ENCODE measurements at regions not wholly inside any gene's neighbourhood (a gene's known extent, or its start where the extent isn't known, plus 50 kb on each side); places are given as distances from the start of the nearest gene placed in this dataset.

DNA sequence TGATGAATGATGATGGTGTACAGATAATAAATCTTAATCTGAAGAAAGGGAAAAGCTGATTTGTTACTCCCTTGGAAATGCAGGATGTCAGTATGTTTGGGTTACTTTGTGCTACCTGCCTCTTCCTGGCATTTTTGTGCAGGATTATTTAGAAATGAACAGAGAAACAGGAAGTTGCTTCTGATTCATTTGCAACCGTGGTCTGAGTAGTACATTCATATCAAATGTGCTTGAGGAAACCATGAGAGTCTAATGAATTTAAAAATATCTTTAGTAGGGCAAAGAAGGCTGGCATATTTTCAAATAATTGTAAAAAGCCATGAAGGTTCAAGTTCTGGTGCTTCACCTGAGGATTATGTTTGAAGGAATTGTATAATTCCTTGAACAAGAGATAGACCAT is 391.6 kb downstream of the TMEM161B start:
- H3K36me3 Mint-ChIP-seq (ENCODE audit: low read depth), result no peaks in the 10 kb centered on the region
- peaks cover 14% of the 10 kb centered on the region for H3K9me3 Mint-ChIP-seq
- no peaks in the 10 kb centered on the region for H3K4me1 Mint-ChIP-seq (ENCODE audit: low read depth)
- DNase-seq (no peak), ATAC-seq (no peak)
- TF ChIP-seq, protein P1, sequence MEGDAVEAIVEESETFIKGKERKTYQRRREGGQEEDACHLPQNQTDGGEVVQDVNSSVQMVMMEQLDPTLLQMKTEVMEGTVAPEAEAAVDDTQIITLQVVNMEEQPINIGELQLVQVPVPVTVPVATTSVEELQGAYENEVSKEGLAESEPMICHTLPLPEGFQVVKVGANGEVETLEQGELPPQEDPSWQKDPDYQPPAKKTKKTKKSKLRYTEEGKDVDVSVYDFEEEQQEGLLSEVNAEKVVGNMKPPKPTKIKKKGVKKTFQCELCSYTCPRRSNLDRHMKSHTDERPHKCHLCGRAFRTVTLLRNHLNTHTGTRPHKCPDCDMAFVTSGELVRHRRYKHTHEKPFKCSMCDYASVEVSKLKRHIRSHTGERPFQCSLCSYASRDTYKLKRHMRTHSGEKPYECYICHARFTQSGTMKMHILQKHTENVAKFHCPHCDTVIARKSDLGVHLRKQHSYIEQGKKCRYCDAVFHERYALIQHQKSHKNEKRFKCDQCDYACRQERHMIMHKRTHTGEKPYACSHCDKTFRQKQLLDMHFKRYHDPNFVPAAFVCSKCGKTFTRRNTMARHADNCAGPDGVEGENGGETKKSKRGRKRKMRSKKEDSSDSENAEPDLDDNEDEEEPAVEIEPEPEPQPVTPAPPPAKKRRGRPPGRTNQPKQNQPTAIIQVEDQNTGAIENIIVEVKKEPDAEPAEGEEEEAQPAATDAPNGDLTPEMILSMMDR (IDR thresholded peaks at IDR 0.05), result no peak
- ChIA-PET POLR2A (no interaction called here), CTCF (no interaction called here)
- H3K27me3 Mint-ChIP-seq, result no peaks in the 10 kb centered on the region
- no peak overlapping the region for H3K4me3 Mint-ChIP-seq
- no peak overlapping the region for H3K27ac Mint-ChIP-seq
- intact Hi-C loops (cut with micrococcal nuclease), result no loop called here

DNA sequence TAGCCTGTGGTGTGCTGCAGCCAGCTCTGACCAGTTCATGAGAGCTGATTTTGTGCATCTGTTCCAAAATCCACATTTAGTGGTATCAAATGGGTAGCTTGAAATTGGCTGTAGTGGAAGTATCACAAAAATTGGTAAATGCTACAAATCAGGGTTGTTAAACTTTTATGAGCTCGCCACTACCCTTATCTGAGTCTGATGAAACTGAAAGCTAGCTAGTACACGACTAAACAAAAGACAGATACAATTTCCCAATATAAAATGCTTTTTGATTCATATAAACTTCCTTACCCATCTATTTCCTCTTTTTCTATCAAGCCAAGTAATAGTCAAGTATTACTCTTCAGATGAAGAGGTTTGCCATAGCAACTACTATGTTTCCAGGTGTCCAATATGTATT is 392.0 kb downstream of the TMEM161B start:
- H3K27me3 Mint-ChIP-seq, result no peaks in the 10 kb centered on the region
- peaks cover 12% of the 10 kb centered on the region for H3K9me3 Mint-ChIP-seq
- POLR2A ChIA-PET, result no interaction called here
- TF ChIP-seq, protein P1 (IDR thresholded peaks at IDR 0.05), result no peak
- CTCF ChIA-PET, result no interaction called here
- ATAC-seq (no peak), DNase-seq (no peak)
- no peak overlapping the region for H3K27ac Mint-ChIP-seq
- no peaks in the 10 kb centered on the region for H3K4me1 Mint-ChIP-seq (ENCODE audit: low read depth)
- no peak overlapping the region for H3K4me3 Mint-ChIP-seq
- intact Hi-C loops (cut with micrococcal nuclease), result no loop called here
- H3K36me3 Mint-ChIP-seq (ENCODE audit: low read depth), result no peaks in the 10 kb centered on the region

DNA sequence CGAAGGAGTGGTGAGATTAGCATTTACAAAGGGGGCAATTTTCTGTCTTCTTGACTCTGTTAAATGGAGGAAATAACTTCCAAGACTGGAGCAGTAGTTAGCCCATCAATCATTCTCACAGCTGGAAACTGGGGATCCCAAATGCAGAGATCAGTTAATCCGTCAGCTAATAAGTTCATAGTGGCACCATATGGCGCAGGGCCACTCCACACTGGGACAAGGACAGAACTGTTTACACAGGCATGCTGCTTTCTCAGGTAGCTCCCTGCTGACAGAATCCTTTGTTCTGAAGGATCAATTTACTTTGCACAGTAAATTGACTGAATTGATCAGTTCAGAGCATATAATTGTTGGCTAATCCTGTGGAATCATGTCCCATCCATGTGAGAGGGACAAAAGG is 395.7 kb downstream of the TMEM161B start:
- TF ChIP-seq, protein P1 (IDR thresholded peaks at IDR 0.05), result no peak
- Mint-ChIP-seq H3K27me3 (no peaks in the 10 kb centered on the region), H3K36me3 (ENCODE audit: low read depth) (no peaks in the 10 kb centered on the region), H3K27ac (no peak overlapping the region), H3K4me1 (ENCODE audit: low read depth) (no peaks in the 10 kb centered on the region), H3K9me3 (no peaks in the 10 kb centered on the region), H3K4me3 (no peak overlapping the region)
- DNase-seq (no peak), ATAC-seq (no peak)
- intact Hi-C loops (cut with micrococcal nuclease), result no loop called here
- CTCF ChIA-PET, result no interaction called here
- POLR2A ChIA-PET, result interaction anchor here (0.6 kb wide), 1 partner anchor 170 kb away, joined by 4 read pairs; no protein-coding TSS in a partner anchor

DNA sequence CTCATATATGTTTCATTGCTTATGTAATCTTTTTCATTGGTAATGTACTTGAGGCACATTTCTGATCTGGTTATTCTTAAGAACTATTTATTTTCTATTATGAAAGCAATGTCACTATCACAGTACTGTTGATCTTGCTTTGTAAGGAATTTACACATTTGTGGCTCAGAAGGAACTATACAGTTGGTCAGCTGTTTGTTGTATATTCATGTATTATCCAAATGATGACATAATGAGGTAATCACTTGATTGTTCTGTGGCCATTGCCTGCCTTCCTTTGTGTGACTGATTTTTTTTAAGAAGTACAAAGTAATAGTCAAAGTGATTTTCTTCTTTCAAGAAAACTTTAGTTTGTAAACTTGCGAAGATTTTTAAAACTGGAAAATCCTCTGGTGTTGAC is 399.9 kb downstream of the TMEM161B start:
- H3K27me3 Mint-ChIP-seq, result no peaks in the 10 kb centered on the region
- no peaks in the 10 kb centered on the region for H3K9me3 Mint-ChIP-seq
- no peak for ATAC-seq
- ChIA-PET POLR2A (no interaction called here), CTCF (no interaction called here)
- no peaks in the 10 kb centered on the region for H3K4me1 Mint-ChIP-seq (ENCODE audit: low read depth)
- TF ChIP-seq, protein P1 (IDR thresholded peaks at IDR 0.05), result no peak
- H3K4me3 Mint-ChIP-seq, result no peak overlapping the region
- no peak overlapping the region for H3K27ac Mint-ChIP-seq
- DNase-seq, result no peak
- intact Hi-C loops (cut with micrococcal nuclease), result no loop called here
- H3K36me3 Mint-ChIP-seq (ENCODE audit: low read depth), result no peaks in the 10 kb centered on the region

DNA sequence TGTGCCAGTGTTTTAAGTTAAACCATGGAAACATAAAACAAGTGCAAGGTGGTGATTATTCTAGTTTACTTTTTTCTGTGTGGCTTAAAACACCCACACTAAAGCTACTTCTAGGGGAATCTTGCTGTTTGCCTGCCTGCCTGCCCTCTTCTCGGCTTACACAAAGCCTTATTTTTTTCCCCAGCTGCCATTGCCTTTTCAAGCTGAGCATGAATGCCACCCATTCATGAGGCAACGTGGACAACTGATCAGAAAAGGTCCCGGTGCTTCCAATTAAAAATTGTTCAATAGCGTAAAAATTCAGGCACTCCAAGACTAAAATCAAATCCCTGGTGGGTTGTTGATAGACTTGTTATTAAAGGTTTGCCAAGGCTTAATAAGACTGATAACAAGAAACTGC is 401.4 kb downstream of the TMEM161B start:
- Mint-ChIP-seq H3K27me3 (no peaks in the 10 kb centered on the region), H3K4me1 (ENCODE audit: low read depth) (no peaks in the 10 kb centered on the region), H3K9me3 (no peaks in the 10 kb centered on the region), H3K4me3 (no peak overlapping the region), H3K27ac (no peak overlapping the region), H3K36me3 (ENCODE audit: low read depth) (no peaks in the 10 kb centered on the region)
- intact Hi-C loops (cut with micrococcal nuclease), result no loop called here
- no peak for ATAC-seq
- CTCF ChIA-PET, result no interaction called here
- POLR2A ChIA-PET, result no interaction called here
- DNase-seq, result no peak
- TF ChIP-seq, protein P1 (IDR thresholded peaks at IDR 0.05), result no peak

Measured in activated CD8-positive, alpha-beta T cell treated with anti-CD3 and anti-CD28 coated beads for 36 hours (primary cell).